OCI-LY3 (cell line): ENCODE measurements at regions not wholly inside any gene's neighbourhood (a gene's known extent, or its start where the extent isn't known, plus 50 kb on each side); places are given as distances from the start of the nearest gene placed in this dataset.

Experiments
- EZH2phosphoT487 ChIP-seq: fragments of 200-600 bp; shearing (Covaris generic); IDR thresholded peaks from 2 replicates; pipeline ENCODE4 v1.6.1; 2018; ENCODE audit warnings: antibody characterized with exemption, mixed run types, low read depth
- TF ChIP-seq, protein P1 (sequence below): fragments of 200-600, 300-600 bp; sonication (generic); IDR thresholded peaks from 2 replicates; pipeline ENCODE4 v1.5.1; 2014; ENCODE audit warnings: antibody characterized with exemption, low read length, low read depth

DNA sequence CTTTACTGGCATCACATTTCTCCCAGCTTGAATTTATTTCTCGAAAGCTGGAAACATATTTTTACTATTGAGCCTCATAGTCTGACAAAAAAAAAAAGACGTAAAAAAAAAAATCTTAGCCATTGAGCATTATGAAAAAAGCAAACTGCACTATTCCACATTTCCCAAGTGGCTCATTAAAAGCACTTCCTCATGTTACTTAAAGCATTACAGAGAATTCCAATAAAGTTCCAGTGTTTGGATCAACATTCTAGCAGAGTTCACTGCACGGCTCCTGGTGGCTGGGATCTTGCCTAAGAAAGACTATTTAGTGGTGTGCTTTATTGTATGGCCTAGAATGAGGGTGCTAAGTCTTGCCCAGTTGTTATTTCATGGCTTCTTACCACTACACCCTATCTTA is 476.2 kb downstream of the PPARGC1A start:
- TF ChIP-seq, protein P1, sequence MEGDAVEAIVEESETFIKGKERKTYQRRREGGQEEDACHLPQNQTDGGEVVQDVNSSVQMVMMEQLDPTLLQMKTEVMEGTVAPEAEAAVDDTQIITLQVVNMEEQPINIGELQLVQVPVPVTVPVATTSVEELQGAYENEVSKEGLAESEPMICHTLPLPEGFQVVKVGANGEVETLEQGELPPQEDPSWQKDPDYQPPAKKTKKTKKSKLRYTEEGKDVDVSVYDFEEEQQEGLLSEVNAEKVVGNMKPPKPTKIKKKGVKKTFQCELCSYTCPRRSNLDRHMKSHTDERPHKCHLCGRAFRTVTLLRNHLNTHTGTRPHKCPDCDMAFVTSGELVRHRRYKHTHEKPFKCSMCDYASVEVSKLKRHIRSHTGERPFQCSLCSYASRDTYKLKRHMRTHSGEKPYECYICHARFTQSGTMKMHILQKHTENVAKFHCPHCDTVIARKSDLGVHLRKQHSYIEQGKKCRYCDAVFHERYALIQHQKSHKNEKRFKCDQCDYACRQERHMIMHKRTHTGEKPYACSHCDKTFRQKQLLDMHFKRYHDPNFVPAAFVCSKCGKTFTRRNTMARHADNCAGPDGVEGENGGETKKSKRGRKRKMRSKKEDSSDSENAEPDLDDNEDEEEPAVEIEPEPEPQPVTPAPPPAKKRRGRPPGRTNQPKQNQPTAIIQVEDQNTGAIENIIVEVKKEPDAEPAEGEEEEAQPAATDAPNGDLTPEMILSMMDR: no peak
- TF ChIP-seq EZH2phosphoT487: no peak
